Heart right ventricle (tissue), 16 donors: ENCODE measurements at regions not wholly inside any gene's neighbourhood (a gene's known extent, or its start where the extent isn't known, plus 50 kb on each side); places are given as distances from the start of the nearest gene placed in this dataset.

Experiments
- ATAC-seq, 8 donors: fragments of 200-7000 bp; cut with Tn5 transposase; one replicate each; pipeline ENCODE4 v1.9.1; 2020; ENCODE audit warnings: mild to moderate bottlenecking in 8 of 8, moderate library complexity in 8 of 8, moderate number of reproducible peaks in 1 of 8
- DNase-seq, 2 donors: peaks; one replicate each; pipeline ENCODE4 v3.0.0-alpha.2; 2020
- H3K27ac ChIP-seq, 10 donors: fragments of 200-600 bp; sonication (generic) in 2 of 10; one replicate each; pipeline versions ENCODE4 v1.5.0 to v1.8.0; 2020 to 2022; ENCODE audit warnings: mild to moderate bottlenecking in 3 of 10
- H3K27me3 ChIP-seq, 7 donors: fragments of 200-600 bp; one replicate each; pipeline ENCODE4 v1.8.0; 2021 to 2022; ENCODE audit warnings: mild to moderate bottlenecking in 2 of 7
- H3K36me3 ChIP-seq, 9 donors: fragments of 200-600 bp; sonication (generic) in 1 of 9; one replicate each; pipeline versions ENCODE4 v1.5.0 to v1.8.0; 2020 to 2022; ENCODE audit warnings: mild to moderate bottlenecking in 2 of 9
- H3K4me1 ChIP-seq, 9 donors: fragments of 200-600 bp; sonication (generic) in 1 of 9; one replicate each; pipeline versions ENCODE4 v1.5.0 to v1.8.0; 2020 to 2022; ENCODE audit warnings: mild to moderate bottlenecking in 4 of 9
- H3K4me3 ChIP-seq, 10 donors: fragments of 200-600 bp; sonication (generic) in 2 of 10; one replicate each; pipeline versions ENCODE4 v1.5.0 to v1.8.0; 2020 to 2022; ENCODE audit warnings: mild to moderate bottlenecking in 7 of 10, moderate library complexity in 2 of 10
- H3K9me3 ChIP-seq, 11 donors: fragments of 200-600 bp in 10 of 11; sonication (generic) in 2 of 11; one replicate each; pipeline versions ENCODE4 v1.5.0 to v1.8.0; 2013 to 2022; ENCODE audit warnings: mild to moderate bottlenecking in 2 of 11, control low read depth in 1 of 11, moderate library complexity in 1 of 11
- CTCF ChIP-seq, 9 donors: fragments of 200-600 bp; sonication (generic) in 2 of 9; IDR thresholded peaks; one replicate each; pipeline versions ENCODE4 v1.5.0 to v1.8.0; 2021 to 2022; ENCODE audit warnings: antibody characterized with exemption in 9 of 9, mild to moderate bottlenecking in 5 of 9, moderate library complexity in 1 of 9
- WGBS, 2 donors: extraction: QIAGEN DNeasy Blood & Tissue Kit; methylation state at CpG; one replicate each; pipeline ENCODE4 v1.1.7; 2013; ENCODE audit warnings: inconsistent platforms in 1 of 2; 5-methylcytosine and 5-hydroxymethylcytosine counted together
- intact Hi-C, 10 donors: fragments of 100-400 bp; cut with DNase I; formaldehyde crosslinking; loops; one replicate each; pipeline versions ENCODE4 v1.11.1 to v1.14.2; 2022
- donor health status: Arrhythmogenic right ventricular cardiomyopathy.
- donor health status: ischemic (EF 13 %, LVEDD 7.1; RV severe dilation, severe dysfunction).
- donor health status: healthy with polysubstance abuse.
- donor health status: DM: no; HTN: yes; CAD: no.
- donor health status: DM: no; HTN: no; CAD: no.
- donor health status: ischemic (EF 25% LVEDD 6.9; RV normal size, moderate dysfunction).
- donor health status: ischemic (EF 25% LVEDD 5.7; RV mildly dilated, moderate dysfunction).
- donor health status: healthy.
- donor health status: DM: yes; HTN: yes; CAD: no.
- donor health status: Ischemic cardiomyopathy.
- donor health status: ischemic (EF 35%, LVEDD 5.7; RV mildly dilated, moderate dysfunction).
- donor health status: nonischemic (EF 11% LVEDD 7.7; RV severe dilation, severe dysfunction).
- donor health status: DM: yes; HTN: yes; CAD: no.
- donor health status: PGD.
- donor health status: ischemic (EF 29% LVEDD 5.4; RV normal size, mild dysfunction).
- donor health status: nonischemic (EF 23%, LVEDD 6.1; RV moderate dilation, normal function).

DNA sequence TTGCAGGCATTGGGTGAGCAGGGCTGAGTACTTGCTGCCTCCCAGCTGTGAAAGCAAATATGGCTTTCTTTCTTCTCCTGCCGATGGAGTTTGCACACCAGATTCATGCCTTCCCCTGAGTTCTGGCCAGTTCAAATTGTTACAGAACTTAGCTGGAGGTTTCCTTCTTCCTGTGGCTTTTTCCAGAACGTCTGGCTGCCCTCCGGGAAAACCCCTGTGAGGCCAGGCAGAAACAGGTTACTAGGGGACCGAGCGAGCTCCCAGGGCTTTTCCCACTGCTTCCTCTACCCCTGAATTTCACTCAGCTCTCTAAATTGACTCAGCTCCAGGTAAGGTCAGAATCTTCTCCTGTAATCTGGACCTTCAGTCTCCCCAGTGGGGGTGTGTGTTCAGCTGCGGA is 482.4 kb downstream of the C4orf33 start:
- Histone ChIP-seq H3K27ac (no peak overlapping the region), H3K4me1 (no peaks in the 10 kb centered on the region), H3K27me3 (no peaks in the 10 kb centered on the region), H3K36me3 (no peaks in the 10 kb centered on the region), H3K4me3 (no peak overlapping the region), H3K9me3 (peaks cover 0 to 4% (median 0%) of the 10 kb centered on the region in 11 donors)
- no peak for ATAC-seq
- WGBS, 2 donors = 60 to 61% methylated on average over 6 of the region's 6 CpGs
- no peak for DNase-seq
- intact Hi-C loops = no loop called here
- no peak for TF ChIP-seq CTCF (IDR thresholded peaks at IDR 0.05)

DNA sequence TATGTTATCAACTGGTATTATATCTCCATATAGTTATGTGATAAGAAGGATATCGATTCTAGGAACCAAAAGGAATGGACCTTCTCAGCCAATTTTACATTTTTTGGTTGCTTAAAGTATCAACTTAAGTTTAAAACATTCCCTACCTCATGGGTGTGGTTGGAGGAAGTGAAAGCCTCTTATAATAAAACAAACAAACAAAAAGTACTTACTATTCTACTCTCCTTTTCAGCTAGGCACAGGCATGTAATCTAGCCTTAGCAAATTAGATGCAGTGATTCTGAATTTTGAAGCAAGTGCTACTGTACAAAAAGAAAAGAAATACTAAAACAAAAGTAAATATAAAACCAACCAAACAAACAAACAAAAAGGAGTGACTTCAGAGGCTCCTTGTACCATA is 485.4 kb downstream of the C4orf33 start:
- H3K9me3 ChIP-seq = peaks cover 0 to 22% (median 7%) of the 10 kb centered on the region in 11 donors
- no peak overlapping the region for H3K4me3 ChIP-seq
- intact Hi-C loops = no loop called here
- WGBS, 2 donors = 60 to 69% methylated on average over 1 of the region's 1 CpG
- no peaks in the 10 kb centered on the region for H3K27me3 ChIP-seq
- no peak for TF ChIP-seq CTCF (IDR thresholded peaks at IDR 0.05)
- H3K36me3 ChIP-seq = no peaks in the 10 kb centered on the region
- no peak overlapping the region for H3K27ac ChIP-seq
- DNase-seq = no peak
- ATAC-seq = no peak
- H3K4me1 ChIP-seq = no peaks in the 10 kb centered on the region

- Histone ChIP-seq H3K27me3 (no peaks in the 10 kb centered on the region), H3K9me3 (peaks cover 0 to 26% (median 7%) of the 10 kb centered on the region in 11 donors), H3K4me1 (no peaks in the 10 kb centered on the region), H3K4me3 (no peak overlapping the region), H3K36me3 (no peaks in the 10 kb centered on the region), H3K27ac (no peak overlapping the region)
- 38 to 40% methylated on average over 2 of the region's 2 CpGs for WGBS, 2 donors
- no peak for TF ChIP-seq CTCF (IDR thresholded peaks at IDR 0.05)
- ATAC-seq (peak in 4 of 8 donors; percentile 30 to 96 (median 87)), DNase-seq (no peak)
- intact Hi-C loops = no loop called here
Observed at GRCh38 chr4:129583868-129584267, 487.9 kb downstream of the C4orf33 start.

DNA sequence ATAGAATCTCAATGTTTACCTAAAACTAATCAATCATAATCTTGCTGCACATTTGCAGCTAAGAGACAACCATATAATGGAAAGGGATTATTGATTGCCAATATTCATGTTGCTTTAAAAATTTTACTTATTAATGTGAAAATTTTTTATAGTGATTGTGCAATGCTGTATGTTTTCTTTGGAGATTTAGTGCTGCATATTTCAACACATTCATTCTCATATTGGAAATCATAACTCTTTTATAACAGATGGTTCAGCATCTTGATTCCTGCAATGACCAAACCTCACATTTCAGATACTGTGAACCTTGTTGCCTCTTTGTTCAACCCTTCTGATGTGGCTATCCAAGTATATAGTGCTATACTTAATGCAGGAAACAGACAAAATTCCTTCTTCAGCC is 502.6 kb downstream of the C4orf33 start:
- DNase-seq (no peak), ATAC-seq (no peak)
- intact Hi-C loops = no loop called here
- Histone ChIP-seq H3K27me3 (no peaks in the 10 kb centered on the region), H3K4me1 (no peaks in the 10 kb centered on the region), H3K27ac (no peak overlapping the region), H3K9me3 (peaks cover 0 to 18% (median 11%) of the 10 kb centered on the region in 11 donors), H3K36me3 (no peaks in the 10 kb centered on the region), H3K4me3 (no peak overlapping the region)
- no peak for TF ChIP-seq CTCF (IDR thresholded peaks at IDR 0.05)

DNA sequence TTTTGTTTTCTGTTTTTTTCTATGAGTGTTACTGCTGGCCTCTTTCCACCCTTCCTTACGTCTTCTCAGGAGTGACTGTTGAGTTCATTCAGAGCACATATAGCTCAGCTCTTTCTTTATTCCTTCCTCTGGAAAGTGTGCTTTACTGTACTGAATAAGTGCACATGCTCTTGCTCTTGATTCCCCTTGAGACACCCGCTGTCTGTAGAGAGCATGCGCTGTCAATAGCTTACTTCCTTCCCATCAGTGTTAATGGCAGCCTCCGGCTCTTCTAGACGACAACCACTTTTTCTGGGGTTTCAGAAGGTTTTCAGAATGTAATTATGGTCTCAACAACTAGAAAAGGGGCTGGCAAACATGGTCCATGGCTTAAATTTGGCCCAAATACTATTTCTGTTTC is 504.9 kb downstream of the C4orf33 start:
- H3K4me3 ChIP-seq = no peak overlapping the region
- ATAC-seq (no peak), DNase-seq (no peak)
- H3K27me3 ChIP-seq = no peaks in the 10 kb centered on the region
- no peaks in the 10 kb centered on the region for H3K4me1 ChIP-seq
- intact Hi-C loops = no loop called here
- no peak for TF ChIP-seq CTCF (IDR thresholded peaks at IDR 0.05)
- 78% methylated on average over 5 of the region's 5 CpGs for WGBS, 2 donors
- H3K36me3 ChIP-seq = no peaks in the 10 kb centered on the region
- H3K9me3 ChIP-seq = no peaks in the 10 kb centered on the region
- H3K27ac ChIP-seq = no peak overlapping the region
